Right forelimb (tissue), 1 donor: ENCODE measurements at regions not wholly inside any gene's neighbourhood (a gene's known extent, or its start where the extent isn't known, plus 50 kb on each side); places are given as distances from the start of the nearest gene placed in this dataset.

Source experiments
- DNase-seq: peaks from one replicate; pipeline ENCODE4 v3.0.0-alpha.2; 2018

DNA sequence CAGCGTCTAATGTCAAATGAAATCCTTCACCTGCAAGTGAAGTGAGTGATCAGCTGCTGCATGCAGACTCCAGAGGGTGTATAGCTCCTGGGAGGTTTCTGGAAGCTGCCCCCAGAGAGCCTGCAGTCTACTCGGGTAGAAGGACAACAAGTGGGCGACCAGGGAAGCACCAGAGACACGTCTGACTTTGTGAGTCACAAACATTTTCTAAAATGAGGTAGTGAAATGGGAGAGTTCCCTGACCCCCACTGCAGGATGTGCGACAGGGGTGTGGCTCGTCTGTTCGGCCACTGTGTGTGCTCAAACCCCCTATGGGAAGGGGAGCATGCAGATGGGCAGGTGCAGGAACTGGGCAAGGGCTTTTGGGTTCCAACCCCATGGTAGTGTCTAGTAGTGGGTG lies 177.1 kb upstream of the PRKCQ start:
- no peak for DNase-seq

DNA sequence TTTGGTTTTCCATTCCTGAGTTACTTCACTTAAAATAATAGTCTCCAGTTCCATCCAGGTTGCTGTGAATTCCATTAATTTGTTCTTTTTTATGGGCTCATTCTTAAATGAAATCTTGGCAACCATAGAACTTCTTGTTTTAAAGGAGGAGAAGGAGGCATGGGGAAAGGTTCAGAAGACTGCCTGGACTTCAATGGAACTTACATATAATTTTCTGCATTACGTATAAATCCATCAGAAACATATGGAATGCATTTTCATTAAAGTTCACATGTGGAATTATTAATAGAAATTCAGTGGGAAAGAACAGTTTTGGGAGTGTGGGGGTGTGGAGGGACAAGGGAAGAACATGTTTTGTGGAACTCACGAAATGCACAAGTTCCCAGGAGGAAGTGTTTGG lies 176.6 kb upstream of the PRKCQ start:
- DNase-seq: no peak

DNA sequence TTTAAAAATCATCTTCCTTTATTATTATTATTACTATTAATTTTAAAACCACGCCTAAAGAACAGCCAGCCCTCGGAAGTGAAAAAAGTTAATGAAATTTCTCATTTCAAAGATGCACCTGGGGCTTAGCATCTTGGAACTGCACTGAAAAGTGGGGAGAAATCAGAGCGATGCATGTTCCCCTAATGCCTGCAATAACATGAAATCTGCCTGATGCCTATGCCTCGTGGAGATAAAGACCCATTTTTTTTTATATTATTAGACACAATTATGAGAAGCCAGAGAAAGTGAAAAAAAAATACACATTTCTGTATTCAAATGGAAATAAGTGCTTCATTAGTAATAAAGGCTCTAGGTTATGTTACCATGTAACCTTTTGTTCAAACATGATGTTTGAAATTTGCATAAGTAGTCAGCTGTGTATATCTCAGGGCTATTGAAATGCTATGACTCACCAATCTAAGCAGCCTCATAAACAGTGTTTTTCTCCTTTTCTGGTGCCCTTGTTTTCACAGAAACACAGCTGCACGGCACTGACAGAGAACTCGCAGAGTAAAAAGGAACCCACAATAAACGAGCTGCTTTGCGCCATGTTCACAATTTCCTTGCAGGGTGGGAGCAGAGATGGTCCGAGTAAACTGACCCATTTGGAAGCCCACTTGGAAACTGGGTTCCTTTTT lies 175.8 kb upstream of the PRKCQ start:
- DNase-seq: no peak

GRCh38 chr10:6753644-6754043 lies 173.6 kb upstream of the PRKCQ start:
- peak; percentile 36 for DNase-seq

DNA sequence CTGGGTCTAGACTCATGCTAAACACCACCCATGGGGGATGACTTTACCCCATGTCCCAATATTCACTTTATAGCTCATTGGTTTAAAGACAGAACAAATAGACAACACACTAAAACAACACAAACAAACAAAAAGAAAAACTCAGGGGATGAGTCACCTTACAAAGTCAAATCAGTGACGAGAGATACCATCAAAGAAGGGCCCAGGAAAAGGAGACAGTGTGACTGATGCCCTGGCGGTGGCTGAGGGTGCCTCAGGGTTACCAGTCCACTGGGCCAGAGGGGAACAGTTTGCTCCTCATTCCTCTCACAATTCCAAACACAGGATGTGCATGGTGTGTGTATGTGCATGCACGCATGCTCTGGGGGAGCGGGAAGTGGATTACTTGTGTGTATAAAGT lies 171.3 kb upstream of the PRKCQ start:
- no peak for DNase-seq

- no peak for DNase-seq
Measured at GRCh38 chr10:6748981-6749635, 169.0 kb upstream of the PRKCQ start.

GRCh38 chr10:6748029-6748428 lies 168.0 kb upstream of the PRKCQ start:
- DNase-seq: no peak

DNA sequence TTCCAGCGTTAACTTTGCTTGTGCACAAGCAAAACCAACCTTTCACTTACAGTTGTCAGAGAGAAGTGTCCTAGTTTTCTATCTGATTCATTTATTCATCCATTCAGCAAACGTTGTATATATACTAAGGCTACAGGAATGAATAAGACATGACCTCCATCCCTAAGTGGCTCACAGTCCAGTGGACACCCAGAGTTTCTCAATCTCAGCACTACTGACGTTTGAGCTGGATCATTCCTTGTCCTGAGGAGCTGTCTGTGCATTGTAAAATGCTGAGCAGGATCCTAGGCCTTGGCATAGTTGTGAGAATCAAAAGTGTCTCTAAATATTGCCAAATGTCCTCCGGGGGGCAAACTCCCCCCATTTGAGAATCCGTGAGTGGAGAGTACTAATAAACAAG lies 166.7 kb upstream of the PRKCQ start:
- DNase-seq: no peak

DNA sequence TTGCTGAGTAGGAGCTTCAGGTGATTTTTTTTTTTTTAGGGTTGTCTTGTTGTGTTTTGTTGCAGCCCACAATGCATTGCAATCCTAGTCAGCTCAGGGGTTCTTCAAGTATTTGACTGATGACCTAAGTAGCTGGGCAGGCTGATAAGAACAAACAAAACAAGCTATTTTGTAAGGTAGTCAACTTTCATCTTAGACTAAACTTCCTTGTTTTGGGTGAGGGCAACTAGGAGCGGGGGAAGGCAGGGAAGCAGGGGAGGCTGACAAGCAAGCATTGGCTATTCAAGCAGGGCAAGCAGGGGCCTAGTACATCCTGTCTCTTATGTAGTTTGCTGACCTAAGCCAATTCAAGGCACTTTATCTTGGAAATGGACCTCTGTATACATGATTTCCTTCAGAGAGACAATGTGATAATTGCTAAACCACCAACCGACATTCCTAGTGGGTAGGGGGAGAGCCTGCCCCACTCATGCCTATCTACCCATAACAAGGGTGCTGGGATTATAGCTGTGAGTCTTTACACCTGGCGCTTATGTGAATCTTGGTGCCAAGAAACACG lies 163.3 kb upstream of the PRKCQ start:
- DNase-seq: no peak

- no peak for DNase-seq
Measured at GRCh38 chr10:6741541-6741941, 161.5 kb upstream of the PRKCQ start.

DNA sequence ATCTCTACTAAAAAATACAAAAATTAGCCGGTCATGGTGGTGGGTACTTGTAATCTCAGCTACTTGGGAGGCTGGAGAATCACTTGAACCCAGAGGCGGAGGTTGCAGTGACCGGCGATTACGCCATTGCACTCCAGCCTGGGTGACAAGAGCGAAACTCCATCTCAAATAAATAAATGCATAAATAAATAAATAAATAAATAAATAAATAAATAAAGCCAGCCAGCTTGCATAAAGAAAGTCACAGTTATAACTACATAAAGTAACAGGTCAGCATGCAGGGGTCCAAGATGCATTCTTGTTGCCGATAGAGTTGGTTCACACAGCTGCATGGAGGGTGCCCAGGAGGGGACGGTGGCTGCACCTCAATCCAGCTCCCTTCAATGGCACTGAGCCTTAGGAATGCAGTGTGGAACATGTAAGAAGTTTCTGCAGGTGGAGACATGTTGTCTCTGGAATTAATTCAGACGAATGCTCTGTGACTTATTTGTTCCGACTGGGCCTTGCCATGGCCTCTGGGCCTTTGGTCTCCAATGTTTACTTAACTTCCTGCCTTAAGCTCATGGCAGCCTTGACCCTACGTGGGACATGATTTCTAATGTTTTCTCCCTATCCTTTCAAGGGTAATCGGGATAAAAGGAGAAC lies 159.6 kb upstream of the PRKCQ start:
- DNase-seq: no peak

DNA sequence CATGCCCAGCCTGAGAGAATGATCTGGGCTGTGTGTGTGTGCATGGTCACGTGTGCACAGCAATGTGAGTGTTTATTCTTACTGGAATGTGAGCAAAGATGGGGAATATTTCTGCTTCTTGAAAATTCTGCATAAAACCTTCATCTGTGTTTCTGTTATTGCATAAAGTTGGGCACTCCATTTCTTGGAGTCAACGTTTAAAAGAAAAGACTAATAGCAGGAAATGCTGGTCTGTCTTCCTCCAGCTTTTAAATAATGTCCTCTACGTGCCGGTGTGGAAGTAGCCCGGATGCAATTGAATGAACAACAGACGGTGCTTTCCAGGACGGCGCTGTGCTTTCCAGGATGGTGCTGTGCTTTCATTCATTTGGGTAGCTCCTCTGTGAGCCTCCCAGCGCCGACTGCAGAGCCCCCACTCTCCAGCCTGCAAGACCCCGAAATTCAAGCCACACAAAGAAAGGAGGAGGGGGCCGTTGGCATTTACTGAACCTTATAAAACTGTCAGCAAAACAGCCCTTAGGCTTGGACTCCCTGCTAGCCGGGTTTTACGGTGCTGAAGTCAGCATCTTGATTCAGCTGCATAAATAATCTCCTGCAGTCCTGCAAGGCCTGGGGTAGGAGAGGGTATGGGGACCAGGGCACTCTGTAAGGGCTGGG lies 158.2 kb upstream of the PRKCQ start:
- DNase-seq: peak; percentile 49

DNA sequence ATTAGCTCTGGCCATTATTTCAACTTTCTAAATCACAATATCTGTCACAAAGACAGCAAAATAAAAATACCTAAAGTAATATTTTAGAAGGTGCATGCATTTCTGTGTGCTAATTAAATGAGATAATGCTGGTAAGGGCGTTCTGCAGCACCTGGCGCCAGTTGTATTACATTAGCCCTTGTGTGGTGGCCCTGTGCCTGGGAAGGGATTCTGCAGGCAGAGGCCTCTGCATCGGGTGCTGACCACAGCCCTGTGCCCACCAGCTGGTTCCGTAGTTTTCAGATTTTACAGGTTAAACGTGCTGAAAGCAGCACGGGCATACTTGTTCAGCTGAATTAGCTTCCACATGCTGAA lies 157.7 kb upstream of the PRKCQ start:
- no peak for DNase-seq

DNA sequence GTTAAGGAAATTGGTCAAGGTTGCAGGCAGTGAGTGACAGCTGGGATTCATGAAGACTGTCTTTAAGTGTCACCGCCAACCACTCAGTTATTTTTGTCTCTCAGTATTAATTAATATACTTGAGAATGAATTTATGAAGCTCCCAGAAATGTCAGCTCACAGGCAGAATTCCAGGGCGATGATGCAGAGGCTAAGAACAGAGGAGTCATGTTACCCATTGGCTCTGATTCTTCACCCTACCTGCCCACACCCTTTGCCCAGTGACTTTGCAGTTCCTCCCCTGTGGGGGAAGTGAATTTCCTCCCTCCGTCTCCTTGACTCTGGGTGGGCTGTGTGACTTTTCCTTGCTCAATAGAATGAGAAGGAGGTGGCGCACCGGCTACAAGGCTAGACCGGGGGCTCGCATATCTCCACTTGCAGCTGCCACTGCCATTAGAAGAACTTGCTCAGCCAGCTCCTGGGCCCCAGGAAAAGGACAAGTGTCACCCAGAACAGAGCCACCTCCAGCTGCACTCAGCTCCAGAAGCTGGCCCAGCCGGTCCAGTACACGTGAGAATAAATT lies 157.1 kb upstream of the PRKCQ start:
- DNase-seq: no peak

- no peak for DNase-seq
Measured at GRCh38 chr10:6734286-6734685, 154.2 kb upstream of the PRKCQ start.

- DNase-seq: no peak
Measured at GRCh38 chr10:6729861-6730344, 149.8 kb upstream of the PRKCQ start.

- DNase-seq: peak; percentile 45
Measured at GRCh38 chr10:6729071-6729774, 149.1 kb upstream of the PRKCQ start.

- no peak for DNase-seq
Measured at GRCh38 chr10:6726924-6727323, 146.8 kb upstream of the PRKCQ start.

- DNase-seq: no peak
Measured at GRCh38 chr10:6722616-6723004, 142.5 kb upstream of the PRKCQ start.

DNA sequence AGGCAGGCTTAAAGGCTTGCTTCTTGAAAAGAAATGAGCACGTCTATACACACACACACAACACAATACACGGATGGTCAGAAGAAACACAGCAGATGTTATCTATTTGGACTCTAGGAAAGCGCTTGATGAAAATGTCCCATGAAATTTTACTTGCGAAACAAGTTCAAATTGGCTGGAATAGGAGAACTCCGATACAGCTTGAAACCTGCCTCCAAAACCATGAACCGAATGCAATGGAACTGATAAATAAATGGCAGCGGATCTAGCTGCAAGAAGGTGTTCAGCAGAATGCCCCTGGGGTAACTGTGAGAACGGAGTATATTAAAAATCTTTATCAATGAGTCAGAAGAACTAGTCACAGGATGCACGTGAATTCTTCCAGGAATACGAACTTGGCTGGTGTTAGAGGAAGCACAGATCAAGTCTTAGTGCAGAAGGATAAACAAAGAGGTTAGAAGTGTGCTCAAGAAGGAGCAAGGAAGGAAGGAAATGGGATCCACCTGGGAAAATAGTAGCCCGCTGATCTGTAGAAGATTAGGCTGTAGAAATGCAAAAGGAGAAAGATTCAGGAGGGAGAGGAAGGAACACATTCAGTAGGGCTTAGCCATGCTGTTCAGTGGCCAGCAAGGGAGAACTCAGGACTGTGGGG lies 142.0 kb upstream of the PRKCQ start:
- peak; percentile 54 for DNase-seq

- DNase-seq: peak; percentile 54
Measured at GRCh38 chr10:6721480-6721879, 141.4 kb upstream of the PRKCQ start.

GRCh38 chr10:6719561-6719960 lies 139.5 kb upstream of the PRKCQ start:
- DNase-seq: no peak
